Tibial nerve (tissue), 4 donors: ENCODE measurements at regions not wholly inside any gene's neighbourhood (a gene's known extent, or its start where the extent isn't known, plus 50 kb on each side); places are given as distances from the start of the nearest gene placed in this dataset.

Experiments
- DNase-seq, 2 donors: peaks; one replicate each; pipeline ENCODE4 v3.0.0-alpha.2; 2019; ENCODE audit warnings: low spot score in 2 of 2
- H3K27ac ChIP-seq, 4 donors: fragments of 200-600 bp; sonication (generic) in 3 of 4; one replicate each; pipeline ENCODE4 v1.5.1; 2017 to 2019; ENCODE audit warnings: mild to moderate bottlenecking in 1 of 4
- H3K27me3 ChIP-seq, 2 donors: fragments of 200-600 bp; sonication (generic) in 1 of 2; one replicate each; pipeline versions ENCODE4 v1.5.1 to v1.6.0; 2017 to 2019
- H3K36me3 ChIP-seq, 3 donors: fragments of 200-600 bp; sonication (generic); one replicate each; pipeline ENCODE4 v1.5.1; 2018 to 2019
- H3K4me1 ChIP-seq, 4 donors: fragments of 200-600 bp; sonication (generic) in 3 of 4; one replicate each; pipeline ENCODE4 v1.5.1; 2017 to 2019
- H3K4me3 ChIP-seq, 4 donors: fragments of 200-600 bp; sonication (generic) in 3 of 4; one replicate each; pipeline ENCODE4 v1.5.1; 2017 to 2019; ENCODE audit warnings: mild to moderate bottlenecking in 1 of 4, moderate library complexity in 1 of 4
- H3K9me3 ChIP-seq, 4 donors: fragments of 200-600 bp; sonication (generic) in 3 of 4; one replicate each; pipeline ENCODE4 v1.5.1; 2017 to 2019
- CTCF ChIP-seq, 5 experiments: fragments of 200-600 bp in 3 of 5; fragments of 450-650 bp in 2 of 5; sonication (generic) in 3 of 5; IDR thresholded peaks; one replicate each; pipeline ENCODE4 v1.5.1; 2016 to 2019; ENCODE audit warnings: antibody characterized with exemption in 5 of 5, mild to moderate bottlenecking in 3 of 5, moderate library complexity in 2 of 5
- EP300 ChIP-seq, 2 donors: sonication (generic); formaldehyde crosslinking; IDR thresholded peaks; one replicate each; pipeline ENCODE4 v1.6.1; 2017; ENCODE audit warnings: antibody characterized with exemption in 2 of 2, mild to moderate bottlenecking in 1 of 2
- POLR2A ChIP-seq, 2 donors: fragments of 450-650 bp; IDR thresholded peaks; one replicate each; pipeline ENCODE4 v1.6.1; 2017; ENCODE audit warnings: antibody characterized with exemption in 2 of 2, mild to moderate bottlenecking in 2 of 2, moderate library complexity in 2 of 2
- WGBS, 2 donors: methylation state at CpG; one replicate each; pipeline ENCODE4 v1.1.5; 2018; 5-methylcytosine and 5-hydroxymethylcytosine counted together

DNA sequence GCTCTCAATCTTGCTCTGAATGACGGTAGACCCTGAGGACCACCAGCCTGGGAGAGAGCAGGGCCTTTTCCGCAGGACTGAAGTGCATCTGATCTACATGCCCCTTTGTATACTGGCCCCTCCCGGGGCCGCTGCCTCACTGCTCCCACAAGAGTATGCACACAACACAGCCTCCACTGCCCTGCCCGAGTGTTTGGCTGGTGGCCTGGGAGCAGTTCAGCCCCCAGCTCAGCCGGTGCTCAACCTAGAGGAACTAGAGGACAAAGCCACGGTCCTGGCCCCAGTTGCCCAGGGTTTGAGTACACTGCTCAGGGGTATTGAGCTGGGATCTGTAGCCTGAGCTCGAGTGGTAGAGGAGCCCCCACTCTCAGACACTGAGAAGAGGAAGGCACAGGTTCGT is 118.9 kb upstream of the CAB39 start:
- 82 to 88% methylated on average over 8 of the region's 9 CpGs for WGBS, 2 donors
- H3K4me3 ChIP-seq = no peak overlapping the region
- H3K9me3 ChIP-seq = no peaks in the 10 kb centered on the region
- TF ChIP-seq CTCF (IDR thresholded peaks at IDR 0.05) (no peak), EP300 (IDR thresholded peaks at IDR 0.05) (no peak), POLR2A (IDR thresholded peaks at IDR 0.05) (no peak)
- H3K4me1 ChIP-seq = no peaks in the 10 kb centered on the region
- no peak overlapping the region for H3K27ac ChIP-seq
- no peak for DNase-seq
- H3K27me3 ChIP-seq = no peaks in the 10 kb centered on the region
- no peaks in the 10 kb centered on the region for H3K36me3 ChIP-seq

DNA sequence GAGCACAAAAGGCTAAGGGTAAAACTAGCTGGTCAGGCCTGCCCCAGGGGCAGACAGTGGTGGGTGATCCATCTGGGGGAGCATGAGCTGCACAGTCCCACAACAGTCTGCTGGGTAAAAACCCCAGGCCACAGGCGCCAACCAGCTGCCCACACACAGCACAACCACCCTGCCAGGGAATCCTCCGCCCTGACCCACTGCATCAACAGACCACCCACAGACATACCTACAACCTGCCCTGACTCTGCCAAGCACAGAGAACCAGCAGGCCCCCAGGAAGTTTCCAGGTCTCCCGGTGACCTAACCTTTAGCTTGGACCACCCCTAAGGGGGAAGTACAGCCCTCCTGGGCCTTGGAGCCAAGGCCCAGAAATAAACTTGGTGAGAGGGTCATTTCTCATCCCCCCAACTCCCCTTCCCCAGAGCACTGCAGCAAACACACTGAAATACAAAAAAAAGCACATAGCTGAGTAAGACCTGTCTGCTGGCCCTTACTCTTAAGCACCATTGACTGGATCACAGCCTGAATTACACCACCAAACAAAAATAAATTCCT is 118.3 kb upstream of the CAB39 start:
- 79 to 90% methylated on average over 3 of the region's 3 CpGs for WGBS, 2 donors
- no peak for DNase-seq
- H3K4me3 ChIP-seq = no peak overlapping the region
- no peaks in the 10 kb centered on the region for H3K4me1 ChIP-seq
- H3K27ac ChIP-seq = no peak overlapping the region
- H3K9me3 ChIP-seq = no peaks in the 10 kb centered on the region
- TF ChIP-seq EP300 (IDR thresholded peaks at IDR 0.05) = no peak
- TF ChIP-seq POLR2A (IDR thresholded peaks at IDR 0.05) = no peak
- no peak for TF ChIP-seq CTCF (IDR thresholded peaks at IDR 0.05)
- no peaks in the 10 kb centered on the region for H3K36me3 ChIP-seq
- no peaks in the 10 kb centered on the region for H3K27me3 ChIP-seq

DNA sequence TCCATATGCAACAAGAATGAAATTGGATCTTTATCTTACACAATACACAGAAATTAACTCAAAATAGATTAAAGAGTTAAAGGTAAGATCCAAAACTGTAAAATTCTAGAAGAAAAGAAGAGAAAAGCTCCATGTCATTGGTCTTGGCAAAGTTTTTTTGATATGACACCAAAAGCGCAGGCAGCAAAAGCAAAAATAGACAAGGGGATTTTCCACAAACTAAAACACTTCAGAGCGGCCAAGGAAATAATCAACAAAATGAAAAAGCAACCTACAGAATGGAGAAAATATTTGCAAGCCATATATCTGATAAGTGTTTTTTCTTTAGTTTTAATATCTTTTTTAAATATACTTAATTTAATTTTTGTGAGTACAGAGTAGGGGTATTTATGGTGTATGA is 112.8 kb upstream of the CAB39 start:
- peaks cover 0 to 9% (median 0%) of the 10 kb centered on the region in 4 donors for H3K9me3 ChIP-seq
- H3K27ac ChIP-seq = no peak overlapping the region
- 85 to 91% methylated on average over 2 of the region's 2 CpGs for WGBS, 2 donors
- TF ChIP-seq CTCF (IDR thresholded peaks at IDR 0.05) = no peak
- no peak for TF ChIP-seq POLR2A (IDR thresholded peaks at IDR 0.05)
- TF ChIP-seq EP300 (IDR thresholded peaks at IDR 0.05) = no peak
- no peaks in the 10 kb centered on the region for H3K4me1 ChIP-seq
- no peak for DNase-seq
- no peak overlapping the region for H3K4me3 ChIP-seq
- no peaks in the 10 kb centered on the region for H3K36me3 ChIP-seq
- H3K27me3 ChIP-seq = no peaks in the 10 kb centered on the region

DNA sequence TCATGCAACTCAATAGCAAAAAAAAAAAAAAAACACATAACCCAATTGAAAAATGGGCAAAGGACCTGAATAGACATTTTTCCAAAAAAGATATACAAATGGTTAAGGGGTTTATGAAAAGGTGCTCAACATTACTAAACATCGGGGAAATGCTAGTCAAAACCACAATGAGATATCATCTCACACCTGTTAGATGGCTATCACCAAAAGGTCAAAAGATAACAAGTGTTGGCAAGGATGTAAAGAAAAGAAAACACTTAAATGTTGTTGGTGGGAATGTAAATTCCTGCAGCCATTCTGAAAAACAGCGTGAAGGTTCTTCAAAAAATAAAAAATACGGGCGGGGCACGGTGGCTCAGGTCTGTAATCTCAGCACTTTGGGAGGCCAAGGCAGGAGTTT is 112.4 kb upstream of the CAB39 start:
- Histone ChIP-seq H3K4me3 (no peak overlapping the region), H3K9me3 (peaks cover 0 to 9% (median 0%) of the 10 kb centered on the region in 4 donors), H3K36me3 (no peaks in the 10 kb centered on the region), H3K27ac (no peak overlapping the region), H3K4me1 (no peaks in the 10 kb centered on the region), H3K27me3 (no peaks in the 10 kb centered on the region)
- 70 to 76% methylated on average over 5 of the region's 5 CpGs for WGBS, 2 donors
- no peak for TF ChIP-seq POLR2A (IDR thresholded peaks at IDR 0.05)
- TF ChIP-seq CTCF (IDR thresholded peaks at IDR 0.05) = no peak
- no peak for TF ChIP-seq EP300 (IDR thresholded peaks at IDR 0.05)
- DNase-seq = no peak

- Histone ChIP-seq H3K4me3 (no peak overlapping the region), H3K4me1 (no peaks in the 10 kb centered on the region), H3K27ac (no peak overlapping the region), H3K36me3 (no peaks in the 10 kb centered on the region), H3K27me3 (no peaks in the 10 kb centered on the region), H3K9me3 (peaks cover 0 to 9% (median 0%) of the 10 kb centered on the region in 4 donors)
- WGBS, 2 donors = 67 to 71% methylated on average over 4 of the region's 4 CpGs
- no peak for DNase-seq
- TF ChIP-seq POLR2A (IDR thresholded peaks at IDR 0.05) (no peak), EP300 (IDR thresholded peaks at IDR 0.05) (no peak), CTCF (IDR thresholded peaks at IDR 0.05) (no peak)
Measured at GRCh38 chr2:230600881-230601280, 111.8 kb upstream of the CAB39 start.
